HG02973 (cell line): ENCODE measurements at regions not wholly inside any gene's neighbourhood (a gene's known extent, or its start where the extent isn't known, plus 50 kb on each side); places are given as distances from the start of the nearest gene placed in this dataset.
"Not testable (repeated sequence)": the region's sequence is repeated elsewhere in the genome, so short reads cannot be mapped to it uniquely, and the experiment has no call there.

Experiments used
- ATAC-seq: cut with Tn5 transposase; IDR thresholded peaks from one replicate; pipeline ENCODE4 v1.9.1; 2021; ENCODE audit warnings: moderate library complexity; ENCODE audit not compliant: unreplicated experiment

GRCh38 chr13:22855926-22856325 is 324.9 kb upstream of the SGCG start:
- ATAC-seq: no peak

- not testable (repeated sequence) for ATAC-seq
These were observed 321.8 kb upstream of the SGCG start for GRCh38 chr13:22858980-22859379.

- ATAC-seq: not testable (repeated sequence)
These were observed 321.4 kb upstream of the SGCG start for GRCh38 chr13:22859411-22859810.

GRCh38 chr13:22861958-22862466 is 318.8 kb upstream of the SGCG start:
- ATAC-seq: no peak

- no peak for ATAC-seq
These were observed 318.3 kb upstream of the SGCG start for GRCh38 chr13:22862478-22862877.

- ATAC-seq: no peak
These were observed 314.6 kb upstream of the SGCG start for GRCh38 chr13:22866221-22866620.

- ATAC-seq: no peak
These were observed 309.5 kb upstream of the SGCG start for GRCh38 chr13:22871231-22871630.

GRCh38 chr13:22874839-22875238 is 305.9 kb upstream of the SGCG start:
- ATAC-seq: no peak

- ATAC-seq: no peak
These were observed 303.4 kb upstream of the SGCG start for GRCh38 chr13:22877421-22877820.

GRCh38 chr13:22880741-22881720 is 299.7 kb upstream of the SGCG start:
- no peak for ATAC-seq

- ATAC-seq: not testable (repeated sequence)
These were observed 298.8 kb upstream of the SGCG start for GRCh38 chr13:22881721-22882608.

- no peak for ATAC-seq
These were observed 297.4 kb upstream of the SGCG start for GRCh38 chr13:22883262-22883840.

- no peak for ATAC-seq
These were observed 296.8 kb upstream of the SGCG start for GRCh38 chr13:22883956-22884355.

GRCh38 chr13:22886061-22886460 is 294.7 kb upstream of the SGCG start:
- ATAC-seq: not testable (repeated sequence)

GRCh38 chr13:22889376-22889775 is 291.4 kb upstream of the SGCG start:
- not testable (repeated sequence) for ATAC-seq

- no peak for ATAC-seq
These were observed 287.6 kb upstream of the SGCG start for GRCh38 chr13:22893204-22893603.

- ATAC-seq: no peak
These were observed 287.0 kb upstream of the SGCG start for GRCh38 chr13:22893777-22894176.

- no peak for ATAC-seq
These were observed 283.0 kb upstream of the SGCG start for GRCh38 chr13:22897571-22898314.

GRCh38 chr13:22900416-22900951 is 280.3 kb upstream of the SGCG start:
- ATAC-seq: not testable (repeated sequence)

GRCh38 chr13:22903301-22903700 is 277.5 kb upstream of the SGCG start:
- ATAC-seq: no peak
